Neuron (in vitro differentiated cells): ENCODE measurements at regions not wholly inside any gene's neighbourhood (a gene's known extent, or its start where the extent isn't known, plus 50 kb on each side); places are given as distances from the start of the nearest gene placed in this dataset.

Experiments used
- H2AFZ ChIP-seq: one replicate; pipeline ENCODE4 v1.6.1; 2013; ENCODE audit warnings: low read depth, mild to moderate bottlenecking, inconsistent platforms, low read length, moderate library complexity
- H3K27me3 ChIP-seq: one replicate; pipeline ENCODE4 v1.6.1; 2013; ENCODE audit warnings: low read length; ENCODE audit not compliant: insufficient read depth
- H3K36me3 ChIP-seq: one replicate; pipeline ENCODE4 v1.6.1; 2013; ENCODE audit warnings: low read length; ENCODE audit not compliant: insufficient read depth
- H3K4me1 ChIP-seq: one replicate; pipeline ENCODE4 v1.6.1; 2013; ENCODE audit warnings: low read length; ENCODE audit not compliant: insufficient read depth
- H3K4me3 ChIP-seq: 2 replicates; pipeline ENCODE4 v1.5.1; 2013; ENCODE audit warnings: mild to moderate bottlenecking, low read length, moderate library complexity
- H3K9me3 ChIP-seq: one replicate; pipeline ENCODE4 v1.6.1; 2013; ENCODE audit warnings: low read length

- peaks cover 34% of the 10 kb centered on the region for H3K4me1 ChIP-seq
- H2AFZ ChIP-seq, result no peak overlapping the region
- H3K4me3 ChIP-seq, result no peak overlapping the region
- H3K9me3 ChIP-seq, result peaks cover 2% of the 10 kb centered on the region
- H3K27me3 ChIP-seq, result no peaks in the 10 kb centered on the region
- H3K36me3 ChIP-seq, result no peaks in the 10 kb centered on the region
These were observed 79.8 kb upstream of the F3 start for GRCh38 chr1:94621395-94621794.

- no peaks in the 10 kb centered on the region for H3K36me3 ChIP-seq
- H3K9me3 ChIP-seq, result peaks cover 2% of the 10 kb centered on the region
- H3K4me1 ChIP-seq, result peaks cover 38% of the 10 kb centered on the region
- H3K4me3 ChIP-seq, result no peak overlapping the region
- H3K27me3 ChIP-seq, result no peaks in the 10 kb centered on the region
- no peak overlapping the region for H2AFZ ChIP-seq
These were observed 78.9 kb upstream of the F3 start for GRCh38 chr1:94620345-94621031.

- no peaks in the 10 kb centered on the region for H3K36me3 ChIP-seq
- no peaks in the 10 kb centered on the region for H3K27me3 ChIP-seq
- no peak overlapping the region for H2AFZ ChIP-seq
- peaks cover 38% of the 10 kb centered on the region for H3K4me1 ChIP-seq
- peaks cover 2% of the 10 kb centered on the region for H3K9me3 ChIP-seq
- H3K4me3 ChIP-seq, result no peak overlapping the region
These were observed 78.2 kb upstream of the F3 start for GRCh38 chr1:94619731-94620130.

- Histone ChIP-seq H3K36me3 (no peaks in the 10 kb centered on the region), H3K9me3 (peaks cover 2% of the 10 kb centered on the region), H3K4me3 (no peak overlapping the region), H3K4me1 (peaks cover 26% of the 10 kb centered on the region), H3K27me3 (no peaks in the 10 kb centered on the region), H2AFZ (no peak overlapping the region)
These were observed 76.6 kb upstream of the F3 start for GRCh38 chr1:94617957-94618739.

GRCh38 chr1:94617134-94617805, 75.7 kb upstream of the F3 start:
- H3K4me1 ChIP-seq, result peaks cover 17% of the 10 kb centered on the region
- H3K36me3 ChIP-seq, result no peaks in the 10 kb centered on the region
- no peaks in the 10 kb centered on the region for H3K27me3 ChIP-seq
- H3K9me3 ChIP-seq, result peaks cover 2% of the 10 kb centered on the region
- no peak overlapping the region for H2AFZ ChIP-seq
- no peak overlapping the region for H3K4me3 ChIP-seq

GRCh38 chr1:94616506-94616905, 74.9 kb upstream of the F3 start:
- peaks cover 15% of the 10 kb centered on the region for H3K4me1 ChIP-seq
- no peak overlapping the region for H2AFZ ChIP-seq
- H3K27me3 ChIP-seq, result no peaks in the 10 kb centered on the region
- H3K9me3 ChIP-seq, result peaks cover 2% of the 10 kb centered on the region
- H3K36me3 ChIP-seq, result no peaks in the 10 kb centered on the region
- H3K4me3 ChIP-seq, result no peak overlapping the region

- peaks cover 2% of the 10 kb centered on the region for H3K9me3 ChIP-seq
- no peak overlapping the region for H3K4me3 ChIP-seq
- peaks cover 16% of the 10 kb centered on the region for H3K4me1 ChIP-seq
- no peaks in the 10 kb centered on the region for H3K36me3 ChIP-seq
- H3K27me3 ChIP-seq, result no peaks in the 10 kb centered on the region
- H2AFZ ChIP-seq, result no peak overlapping the region
These were observed 73.4 kb upstream of the F3 start for GRCh38 chr1:94614996-94615395.

GRCh38 chr1:94614168-94614815, 72.7 kb upstream of the F3 start:
- Histone ChIP-seq H3K4me3 (no peak overlapping the region), H3K36me3 (no peaks in the 10 kb centered on the region), H3K27me3 (no peaks in the 10 kb centered on the region), H3K9me3 (peaks cover 2% of the 10 kb centered on the region), H3K4me1 (peaks cover 16% of the 10 kb centered on the region), H2AFZ (no peak overlapping the region)

- Histone ChIP-seq H2AFZ (no peak overlapping the region), H3K9me3 (no peaks in the 10 kb centered on the region), H3K36me3 (no peaks in the 10 kb centered on the region), H3K4me3 (no peak overlapping the region), H3K27me3 (no peaks in the 10 kb centered on the region), H3K4me1 (peaks cover 16% of the 10 kb centered on the region)
These were observed 71.1 kb upstream of the F3 start for GRCh38 chr1:94612525-94613204.

GRCh38 chr1:94611681-94612475, 70.3 kb upstream of the F3 start:
- Histone ChIP-seq H2AFZ (no peak overlapping the region), H3K4me1 (peaks cover 11% of the 10 kb centered on the region), H3K27me3 (no peaks in the 10 kb centered on the region), H3K9me3 (no peaks in the 10 kb centered on the region), H3K4me3 (no peak overlapping the region), H3K36me3 (no peaks in the 10 kb centered on the region)

GRCh38 chr1:94609619-94610018, 68.1 kb upstream of the F3 start:
- Histone ChIP-seq H2AFZ (no peak overlapping the region), H3K9me3 (no peaks in the 10 kb centered on the region), H3K4me3 (no peak overlapping the region), H3K27me3 (no peaks in the 10 kb centered on the region), H3K36me3 (no peaks in the 10 kb centered on the region), H3K4me1 (peaks cover 2% of the 10 kb centered on the region)
